Osteoblast (primary cell): ENCODE measurements at regions not wholly inside any gene's neighbourhood (a gene's known extent, or its start where the extent isn't known, plus 50 kb on each side); places are given as distances from the start of the nearest gene placed in this dataset.

Experiments
- DNase-seq: peaks from one replicate; pipeline ENCODE4 v3.0.0; 2011; ENCODE audit warnings: low spot score, mixed read lengths; ENCODE audit not compliant: insufficient read length; ENCODE audit errors: missing footprints
- H2AFZ ChIP-seq: 2 replicates; pipeline ENCODE4 v1.6.0; 2011; ENCODE audit warnings: mild to moderate bottlenecking, low read length
- H3K27ac ChIP-seq: 2 replicates; pipeline ENCODE4 v1.5.1; 2011; ENCODE audit warnings: mild to moderate bottlenecking, low read depth, low read length, moderate library complexity
- H3K27me3 ChIP-seq: 2 replicates; pipeline ENCODE4 v1.6.0; 2012; ENCODE audit warnings: mild to moderate bottlenecking, control low read depth, inconsistent platforms, low read length, moderate library complexity; ENCODE audit not compliant: insufficient read depth
- H3K36me3 ChIP-seq: 2 replicates; pipeline ENCODE4 v1.5.1; 2011; ENCODE audit warnings: mild to moderate bottlenecking, low read length, control low read depth, moderate library complexity; ENCODE audit not compliant: insufficient read depth
- H3K4me1 ChIP-seq: 2 replicates; pipeline ENCODE4 v1.5.1; 2011; ENCODE audit warnings: mild to moderate bottlenecking, low read length, control low read depth, moderate library complexity; ENCODE audit not compliant: insufficient read depth
- H3K4me2 ChIP-seq: 2 replicates; pipeline ENCODE4 v1.6.0; 2011; ENCODE audit warnings: mild to moderate bottlenecking, low read length; ENCODE audit not compliant: insufficient read depth
- H3K4me3 ChIP-seq: fragments of 200-600 bp; sonication (generic); 3 replicates; pipeline ENCODE4 v1.5.1; 2012; ENCODE audit warnings: mild to moderate bottlenecking, low read length, inconsistent platforms; ENCODE audit not compliant: insufficient read depth
- H3K79me2 ChIP-seq: 2 replicates; pipeline ENCODE4 v1.6.0; 2012; ENCODE audit warnings: mild to moderate bottlenecking, low read length, control low read depth, inconsistent platforms; ENCODE audit not compliant: insufficient read depth
- H3K9me3 ChIP-seq: 2 replicates; pipeline ENCODE4 v1.5.1; 2011; ENCODE audit warnings: low read depth, low read length, control low read depth
- H4K20me1 ChIP-seq: 2 replicates; pipeline ENCODE4 v1.6.0; 2012; ENCODE audit warnings: mild to moderate bottlenecking, low read length, control low read depth; ENCODE audit not compliant: insufficient read depth
- CTCF ChIP-seq: IDR thresholded peaks from 2 replicates; pipeline ENCODE4 v1.5.1; 2011; ENCODE audit warnings: mild to moderate bottlenecking, low read depth, low read length, moderate library complexity; ENCODE audit errors: extremely low read depth

DNA sequence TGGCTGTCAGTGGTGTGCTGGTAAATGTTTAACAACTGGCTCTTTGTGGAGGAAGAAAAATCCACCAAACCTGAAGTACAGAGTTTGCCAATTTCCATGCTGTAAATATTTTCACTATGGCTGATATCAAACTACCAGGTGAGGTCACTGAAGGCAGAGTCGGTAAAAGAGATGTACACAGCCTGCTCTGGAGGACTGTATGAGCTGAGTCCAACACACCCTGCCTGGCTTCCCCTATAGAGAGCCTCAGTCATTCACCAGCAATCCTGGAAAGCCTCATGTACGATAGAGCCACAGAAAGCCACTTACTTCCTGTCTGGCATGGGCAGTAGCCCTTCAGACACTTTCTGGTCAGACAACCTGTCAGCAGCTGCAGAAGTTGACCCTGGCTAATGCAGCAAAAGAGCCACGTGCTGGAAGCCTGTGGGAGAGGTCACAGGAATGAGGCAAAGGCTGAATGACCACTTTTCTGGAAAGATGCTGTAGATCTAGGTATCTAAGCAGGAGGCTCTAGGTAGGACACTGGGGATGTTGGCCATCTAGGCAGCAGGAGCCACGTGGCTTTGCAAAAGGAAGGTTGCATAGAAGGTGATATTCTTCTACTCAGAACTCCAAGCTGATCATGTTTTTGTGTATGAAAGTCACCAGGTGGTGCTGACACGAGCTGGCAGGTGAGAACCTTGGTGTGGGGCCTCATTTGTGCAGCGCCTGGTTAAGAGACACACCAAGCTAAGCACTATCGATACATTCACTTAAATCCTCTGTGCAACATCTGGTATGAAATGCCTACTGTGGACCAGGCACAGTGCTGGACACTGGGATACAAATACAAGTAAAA, 553.9 kb downstream of the VRK1 start:
- H3K4me1 ChIP-seq: no peaks in the 10 kb centered on the region
- DNase-seq: no peak
- no peak overlapping the region for H3K27ac ChIP-seq
- no peaks in the 10 kb centered on the region for H3K9me3 ChIP-seq
- H3K4me3 ChIP-seq: no peak overlapping the region
- no peaks in the 10 kb centered on the region for H3K27me3 ChIP-seq
- H2AFZ ChIP-seq: no peak overlapping the region
- H3K36me3 ChIP-seq: no peaks in the 10 kb centered on the region
- TF ChIP-seq CTCF: no peak
- no peak overlapping the region for H3K4me2 ChIP-seq
- H3K79me2 ChIP-seq: no peaks in the 10 kb centered on the region
- no peaks in the 10 kb centered on the region for H4K20me1 ChIP-seq

DNA sequence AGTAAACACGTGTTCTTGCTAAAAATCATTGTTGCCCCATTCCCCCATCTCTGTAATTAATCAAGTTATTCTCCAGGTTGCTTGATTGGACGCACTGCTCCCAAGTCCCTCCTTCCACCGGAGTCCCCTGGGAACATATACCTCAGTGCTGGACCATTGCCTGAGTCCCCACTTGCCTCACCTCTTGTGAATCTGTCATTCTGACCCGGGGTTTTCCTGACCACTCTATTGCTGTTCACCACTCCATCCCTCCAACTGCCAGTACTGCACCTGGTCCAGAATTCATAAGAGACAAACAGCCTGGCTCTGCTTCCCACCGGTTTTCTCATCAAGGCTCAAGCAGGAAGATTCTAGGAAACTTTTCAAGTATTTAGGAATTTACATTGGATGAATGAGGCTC, 555.9 kb downstream of the VRK1 start:
- Histone ChIP-seq H3K27me3 (no peaks in the 10 kb centered on the region), H3K79me2 (no peaks in the 10 kb centered on the region), H3K9me3 (no peaks in the 10 kb centered on the region), H3K36me3 (no peaks in the 10 kb centered on the region), H3K27ac (no peak overlapping the region), H4K20me1 (no peaks in the 10 kb centered on the region), H3K4me1 (no peaks in the 10 kb centered on the region), H2AFZ (no peak overlapping the region), H3K4me2 (no peak overlapping the region), H3K4me3 (no peak overlapping the region)
- no peak for TF ChIP-seq CTCF
- no peak for DNase-seq

GRCh38 chr14:97354119-97354722, 557.0 kb downstream of the VRK1 start:
- Histone ChIP-seq H3K9me3 (no peaks in the 10 kb centered on the region), H3K4me3 (no peak overlapping the region), H3K27ac (no peak overlapping the region), H2AFZ (no peak overlapping the region), H3K79me2 (no peaks in the 10 kb centered on the region), H3K4me2 (no peak overlapping the region), H3K36me3 (no peaks in the 10 kb centered on the region), H3K27me3 (no peaks in the 10 kb centered on the region), H4K20me1 (no peaks in the 10 kb centered on the region), H3K4me1 (no peaks in the 10 kb centered on the region)
- no peak for DNase-seq
- TF ChIP-seq CTCF: no peak

DNA sequence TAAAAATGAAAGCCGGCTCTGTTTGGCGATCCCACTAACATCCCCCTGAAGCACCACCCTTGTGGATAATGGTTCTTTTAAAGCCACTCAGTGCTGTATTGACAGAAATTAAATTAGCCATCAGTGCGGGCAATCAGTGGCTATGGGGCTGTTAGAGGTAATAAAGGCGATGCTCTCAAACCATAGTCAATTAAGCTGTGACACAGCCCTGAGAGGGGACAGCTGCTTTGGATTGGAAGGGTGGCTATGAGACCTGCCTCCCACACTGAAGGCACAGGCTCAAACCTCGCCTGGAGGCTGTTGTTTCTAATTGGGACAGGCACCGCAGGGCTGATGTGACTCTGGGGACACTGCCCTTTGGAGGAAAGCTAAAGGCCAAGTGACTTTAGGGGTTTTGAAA, 562.2 kb downstream of the VRK1 start:
- Histone ChIP-seq H3K9me3 (no peaks in the 10 kb centered on the region), H3K27ac (no peak overlapping the region), H3K4me2 (no peak overlapping the region), H2AFZ (no peak overlapping the region), H3K27me3 (no peaks in the 10 kb centered on the region), H4K20me1 (no peaks in the 10 kb centered on the region), H3K4me3 (no peak overlapping the region), H3K4me1 (no peaks in the 10 kb centered on the region), H3K79me2 (no peaks in the 10 kb centered on the region), H3K36me3 (no peaks in the 10 kb centered on the region)
- no peak for DNase-seq
- no peak for TF ChIP-seq CTCF
